ENCODE measurements at regions not wholly inside any gene's neighbourhood (a gene's known extent, or its start where the extent isn't known, plus 50 kb on each side); places are given as distances from the start of the nearest gene placed in this dataset.

GRCh38 chr18:28725876-28726275, 548.9 kb upstream of the CDH2 start:
- no peak for DNase-seq

GRCh38 chr18:28723506-28723905, 546.6 kb upstream of the CDH2 start:
- DNase-seq, result no peak

- no peak for DNase-seq
Measured at GRCh38 chr18:28718696-28719095, 541.8 kb upstream of the CDH2 start.

- DNase-seq, result no peak
Measured at GRCh38 chr18:28716338-28716737, 539.4 kb upstream of the CDH2 start.

- no peak for DNase-seq
Measured at GRCh38 chr18:28715206-28715605, 538.3 kb upstream of the CDH2 start.

- no peak for DNase-seq
Measured at GRCh38 chr18:28714498-28714897, 537.6 kb upstream of the CDH2 start.

GRCh38 chr18:28712796-28713425, 536.0 kb upstream of the CDH2 start:
- no peak for DNase-seq

GRCh38 chr18:28712172-28712571, 535.2 kb upstream of the CDH2 start:
- no peak for DNase-seq

- no peak for DNase-seq
Measured at GRCh38 chr18:28711096-28711495, 534.2 kb upstream of the CDH2 start.

GRCh38 chr18:28707006-28707405, 530.1 kb upstream of the CDH2 start:
- no peak for DNase-seq

- DNase-seq, result no peak
Measured at GRCh38 chr18:28706397-28706796, 529.5 kb upstream of the CDH2 start.

- DNase-seq, result no peak
Measured at GRCh38 chr18:28705482-28705881, 528.6 kb upstream of the CDH2 start.

GRCh38 chr18:28692337-28692736, 515.4 kb upstream of the CDH2 start:
- no peak for DNase-seq

- no peak for DNase-seq
Measured at GRCh38 chr18:28691496-28691840, 514.5 kb upstream of the CDH2 start.

GRCh38 chr18:28690836-28691495, 514.0 kb upstream of the CDH2 start:
- no peak for DNase-seq

GRCh38 chr18:28690100-28690499, 513.2 kb upstream of the CDH2 start:
- DNase-seq, result no peak

GRCh38 chr18:28689588-28689987, 512.7 kb upstream of the CDH2 start:
- DNase-seq, result no peak

- no peak for DNase-seq
Measured at GRCh38 chr18:28684746-28685355, 507.9 kb upstream of the CDH2 start.

GRCh38 chr18:28682912-28683311, 506.0 kb upstream of the CDH2 start:
- DNase-seq, result no peak

- DNase-seq, result no peak
Measured at GRCh38 chr18:28669165-28669564, 492.2 kb upstream of the CDH2 start.

GRCh38 chr18:28666216-28666615, 489.3 kb upstream of the CDH2 start:
- DNase-seq, result no peak

- no peak for DNase-seq
Measured at GRCh38 chr18:28657961-28658360, 481.0 kb upstream of the CDH2 start.

GRCh38 chr18:28652654-28653053, 475.7 kb upstream of the CDH2 start:
- no peak for DNase-seq

- DNase-seq, result no peak
Measured at GRCh38 chr18:28651298-28651697, 474.4 kb upstream of the CDH2 start.

- DNase-seq, result no peak
Measured at GRCh38 chr18:28650860-28651259, 473.9 kb upstream of the CDH2 start.

Measured in KG1 (cell line).